Thyroid gland (tissue), 4 donors: ENCODE measurements at regions not wholly inside any gene's neighbourhood (a gene's known extent, or its start where the extent isn't known, plus 50 kb on each side); places are given as distances from the start of the nearest gene placed in this dataset.

ENCODE experiments used
- POLR2A ChIP-seq, 2 donors: fragments of 450-650 bp; IDR thresholded peaks; one replicate each; pipeline ENCODE4 v1.6.1; 2017; ENCODE audit warnings: antibody characterized with exemption in 2 of 2, mild to moderate bottlenecking in 2 of 2, moderate library complexity in 1 of 2
- TF ChIP-seq, protein P1 (sequence below), 6 experiments: fragments of 200-600 bp in 3 of 6; fragments of 450-650 bp in 3 of 6; sonication (generic) in 3 of 6; IDR thresholded peaks; one replicate each; pipeline ENCODE4 v1.5.1; 2016 to 2019; ENCODE audit warnings: antibody characterized with exemption in 6 of 6, mild to moderate bottlenecking in 2 of 6, inconsistent platforms in 1 of 6, moderate library complexity in 1 of 6

DNA sequence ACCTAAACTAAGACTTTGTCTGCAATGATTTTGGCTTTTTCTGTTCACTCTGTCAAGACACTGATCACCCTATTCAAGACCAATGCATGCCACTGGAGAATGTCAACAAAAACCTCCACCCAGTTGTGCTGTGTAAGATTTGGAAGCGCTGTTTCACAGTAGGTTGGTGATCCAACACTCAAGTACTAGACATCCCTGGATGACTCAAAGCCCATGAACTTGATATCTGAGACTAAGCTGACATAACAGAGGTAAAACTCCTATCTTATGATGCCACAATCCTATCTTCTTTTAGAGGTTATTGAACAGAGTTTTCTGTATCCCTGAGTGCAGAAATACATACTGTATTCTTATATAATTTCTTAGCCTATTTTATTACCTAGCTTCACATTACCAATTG, 251.3 kb upstream of the ETAA1 start:
- TF ChIP-seq, protein P1, sequence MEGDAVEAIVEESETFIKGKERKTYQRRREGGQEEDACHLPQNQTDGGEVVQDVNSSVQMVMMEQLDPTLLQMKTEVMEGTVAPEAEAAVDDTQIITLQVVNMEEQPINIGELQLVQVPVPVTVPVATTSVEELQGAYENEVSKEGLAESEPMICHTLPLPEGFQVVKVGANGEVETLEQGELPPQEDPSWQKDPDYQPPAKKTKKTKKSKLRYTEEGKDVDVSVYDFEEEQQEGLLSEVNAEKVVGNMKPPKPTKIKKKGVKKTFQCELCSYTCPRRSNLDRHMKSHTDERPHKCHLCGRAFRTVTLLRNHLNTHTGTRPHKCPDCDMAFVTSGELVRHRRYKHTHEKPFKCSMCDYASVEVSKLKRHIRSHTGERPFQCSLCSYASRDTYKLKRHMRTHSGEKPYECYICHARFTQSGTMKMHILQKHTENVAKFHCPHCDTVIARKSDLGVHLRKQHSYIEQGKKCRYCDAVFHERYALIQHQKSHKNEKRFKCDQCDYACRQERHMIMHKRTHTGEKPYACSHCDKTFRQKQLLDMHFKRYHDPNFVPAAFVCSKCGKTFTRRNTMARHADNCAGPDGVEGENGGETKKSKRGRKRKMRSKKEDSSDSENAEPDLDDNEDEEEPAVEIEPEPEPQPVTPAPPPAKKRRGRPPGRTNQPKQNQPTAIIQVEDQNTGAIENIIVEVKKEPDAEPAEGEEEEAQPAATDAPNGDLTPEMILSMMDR (IDR thresholded peaks at IDR 0.05): no peak
- no peak for TF ChIP-seq POLR2A (IDR thresholded peaks at IDR 0.05)
